ENCODE measurements at regions not wholly inside any gene's neighbourhood (a gene's known extent, or its start where the extent isn't known, plus 50 kb on each side); places are given as distances from the start of the nearest gene placed in this dataset.

GRCh38 chr6:3910106-3910663 lies 61.0 kb downstream of the FAM50B start:
- peaks cover 28% of the 10 kb centered on the region for H3K27me3 ChIP-seq (ENCODE audit: low read depth, low read length)
- H3K4me1 ChIP-seq (ENCODE audit: low read length), result no peaks in the 10 kb centered on the region
- H3K36me3 ChIP-seq (replicated peaks; ENCODE audit: low read depth, low read length), result no peaks in the 10 kb centered on the region
- no peaks in the 10 kb centered on the region for H4K20me1 ChIP-seq (ENCODE audit: insufficient read depth, low read length)
- TF ChIP-seq EZH2phosphoT487 (IDR thresholded peaks at IDR 0.05; ENCODE audit: low read depth) (no peak), CTCF (IDR thresholded peaks at IDR 0.05; ENCODE audit: low read depth, low read length) (no peak)
- no peaks in the 10 kb centered on the region for H3K79me2 ChIP-seq (ENCODE audit: low read length)
- no peak overlapping the region for H2AFZ ChIP-seq (ENCODE audit: low read depth, low read length)
- H3K4me2 ChIP-seq (ENCODE audit: low read length), result no peak overlapping the region
- H3K27ac ChIP-seq (ENCODE audit: low read length), result no peak overlapping the region
- H3K4me3 ChIP-seq (ENCODE audit: low read length), result no peak overlapping the region
- no peaks in the 10 kb centered on the region for H3K9me3 ChIP-seq (ENCODE audit: insufficient read depth, low read length)
- H3K9ac ChIP-seq (ENCODE audit: low read length), result no peak overlapping the region

- no peak overlapping the region for H3K4me3 ChIP-seq (ENCODE audit: low read length)
- no peak overlapping the region for H3K27ac ChIP-seq (ENCODE audit: low read length)
These were observed 62.0 kb downstream of the FAM50B start for GRCh38 chr6:3911130-3911529.

GRCh38 chr6:3911614-3912336 lies 62.6 kb downstream of the FAM50B start:
- Histone ChIP-seq H3K4me1 (ENCODE audit: low read length) (no peaks in the 10 kb centered on the region), H3K27me3 (ENCODE audit: low read depth, low read length) (peaks cover 26% of the 10 kb centered on the region), H3K36me3 (replicated peaks; ENCODE audit: low read depth, low read length) (no peaks in the 10 kb centered on the region), H3K9me3 (ENCODE audit: insufficient read depth, low read length) (no peaks in the 10 kb centered on the region), H3K4me2 (ENCODE audit: low read length) (no peak overlapping the region), H3K4me3 (ENCODE audit: low read length) (no peak overlapping the region), H3K9ac (ENCODE audit: low read length) (no peak overlapping the region), H2AFZ (ENCODE audit: low read depth, low read length) (no peak overlapping the region), H3K27ac (ENCODE audit: low read length) (no peak overlapping the region), H3K79me2 (ENCODE audit: low read length) (no peaks in the 10 kb centered on the region), H4K20me1 (ENCODE audit: insufficient read depth, low read length) (no peaks in the 10 kb centered on the region)
- no peak for TF ChIP-seq CTCF (IDR thresholded peaks at IDR 0.05; ENCODE audit: low read depth, low read length)
- no peak for TF ChIP-seq EZH2phosphoT487 (IDR thresholded peaks at IDR 0.05; ENCODE audit: low read depth)

More at GRCh38 chr6:3911130-3911529, 62.0 kb downstream of the FAM50B start:
- H3K4me2 ChIP-seq (ENCODE audit: low read length), result no peak overlapping the region
- H3K79me2 ChIP-seq (ENCODE audit: low read length), result no peaks in the 10 kb centered on the region
- TF ChIP-seq EZH2phosphoT487 (IDR thresholded peaks at IDR 0.05; ENCODE audit: low read depth) (no peak), CTCF (IDR thresholded peaks at IDR 0.05; ENCODE audit: low read depth, low read length) (no peak)
- no peaks in the 10 kb centered on the region for H3K36me3 ChIP-seq (replicated peaks; ENCODE audit: low read depth, low read length)
- H3K9ac ChIP-seq (ENCODE audit: low read length), result no peak overlapping the region
- no peaks in the 10 kb centered on the region for H3K9me3 ChIP-seq (ENCODE audit: insufficient read depth, low read length)
- peaks cover 26% of the 10 kb centered on the region for H3K27me3 ChIP-seq (ENCODE audit: low read depth, low read length)
- no peak overlapping the region for H2AFZ ChIP-seq (ENCODE audit: low read depth, low read length)
- no peaks in the 10 kb centered on the region for H4K20me1 ChIP-seq (ENCODE audit: insufficient read depth, low read length)
- H3K4me1 ChIP-seq (ENCODE audit: low read length), result no peaks in the 10 kb centered on the region

- no peak overlapping the region for H3K27ac ChIP-seq (ENCODE audit: low read length)
- TF ChIP-seq EZH2phosphoT487 (IDR thresholded peaks at IDR 0.05; ENCODE audit: low read depth) (no peak), CTCF (IDR thresholded peaks at IDR 0.05; ENCODE audit: low read depth, low read length) (no peak)
- H3K9me3 ChIP-seq (ENCODE audit: insufficient read depth, low read length), result no peaks in the 10 kb centered on the region
- H3K9ac ChIP-seq (ENCODE audit: low read length), result no peak overlapping the region
- H3K27me3 ChIP-seq (ENCODE audit: low read depth, low read length), result peaks cover 26% of the 10 kb centered on the region
- no peak overlapping the region for H3K4me2 ChIP-seq (ENCODE audit: low read length)
- H3K36me3 ChIP-seq (replicated peaks; ENCODE audit: low read depth, low read length), result no peaks in the 10 kb centered on the region
- H3K4me1 ChIP-seq (ENCODE audit: low read length), result no peaks in the 10 kb centered on the region
- no peak overlapping the region for H3K4me3 ChIP-seq (ENCODE audit: low read length)
- no peaks in the 10 kb centered on the region for H4K20me1 ChIP-seq (ENCODE audit: insufficient read depth, low read length)
- H2AFZ ChIP-seq (ENCODE audit: low read depth, low read length), result no peak overlapping the region
- H3K79me2 ChIP-seq (ENCODE audit: low read length), result no peaks in the 10 kb centered on the region
These were observed 63.3 kb downstream of the FAM50B start for GRCh38 chr6:3912361-3913076.

Measured in OCI-LY3 (cell line).